HG02973 (cell line): ENCODE measurements at regions not wholly inside any gene's neighbourhood (a gene's known extent, or its start where the extent isn't known, plus 50 kb on each side); places are given as distances from the start of the nearest gene placed in this dataset.
"Not testable (repeated sequence)": the region's sequence is repeated elsewhere in the genome, so short reads cannot be mapped to it uniquely, and the experiment has no call there.

Experiments
- ATAC-seq: cut with Tn5 transposase; IDR thresholded peaks from one replicate; pipeline ENCODE4 v1.9.1; 2021; ENCODE audit warnings: moderate library complexity; ENCODE audit not compliant: unreplicated experiment

DNA sequence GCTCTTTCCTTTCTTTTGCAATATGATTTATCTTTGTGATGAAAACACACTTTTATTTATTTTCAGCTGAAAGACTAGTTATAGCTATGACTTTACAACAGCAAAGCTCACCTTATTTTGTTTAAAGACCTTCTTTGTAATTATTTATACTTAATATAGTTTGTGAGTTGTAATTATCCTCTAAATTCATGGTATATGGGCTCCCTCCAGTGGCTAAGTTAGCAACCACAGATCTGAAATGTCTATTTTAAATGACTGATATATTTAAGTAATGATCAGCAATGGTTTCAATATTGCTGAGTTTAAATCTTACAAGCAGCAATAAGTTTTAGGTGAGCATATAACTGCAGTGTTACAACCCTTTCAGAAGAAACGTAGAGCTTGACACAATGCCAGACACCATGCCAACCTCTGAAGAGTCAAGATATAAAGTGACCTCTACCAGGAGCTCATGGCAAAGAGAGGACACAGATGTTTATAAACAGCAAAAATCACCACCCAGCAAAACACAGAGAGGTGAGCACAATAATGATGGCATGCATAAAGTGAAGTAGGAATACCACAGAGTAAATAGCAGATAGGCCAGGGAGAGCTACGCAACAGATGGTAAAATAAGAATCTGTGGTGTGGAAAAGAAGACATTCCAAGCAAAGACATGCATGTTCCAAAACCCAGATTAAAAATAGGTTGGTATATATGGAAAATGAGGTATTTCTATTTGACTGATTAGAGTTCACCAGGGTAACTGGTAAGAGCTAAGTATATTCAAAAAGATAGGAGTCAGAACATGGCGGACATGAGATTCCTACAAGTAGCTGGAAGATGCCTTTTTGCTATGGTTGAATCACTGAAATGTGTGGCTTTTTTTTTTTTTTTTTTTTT is 143.7 kb upstream of the ZNF385D start:
- no peak for ATAC-seq

DNA sequence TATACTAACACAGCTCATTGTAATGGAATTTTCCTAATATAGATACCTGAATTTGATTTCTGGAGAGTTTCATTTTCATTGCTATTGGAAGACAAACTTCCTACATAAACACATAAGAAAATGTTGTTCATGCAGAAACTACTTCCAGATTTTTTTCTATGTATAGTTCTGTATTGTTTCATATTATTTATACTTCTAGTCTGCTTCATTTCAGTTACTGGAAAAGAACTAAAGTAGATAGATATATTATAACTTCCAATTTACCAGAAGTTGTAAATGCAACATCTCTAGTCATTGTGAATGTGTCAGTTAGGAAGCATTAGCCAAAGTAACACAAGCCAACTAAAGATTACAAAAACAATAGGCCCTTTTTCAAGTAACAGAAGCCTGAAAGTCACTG is 147.3 kb upstream of the ZNF385D start:
- ATAC-seq: no peak

DNA sequence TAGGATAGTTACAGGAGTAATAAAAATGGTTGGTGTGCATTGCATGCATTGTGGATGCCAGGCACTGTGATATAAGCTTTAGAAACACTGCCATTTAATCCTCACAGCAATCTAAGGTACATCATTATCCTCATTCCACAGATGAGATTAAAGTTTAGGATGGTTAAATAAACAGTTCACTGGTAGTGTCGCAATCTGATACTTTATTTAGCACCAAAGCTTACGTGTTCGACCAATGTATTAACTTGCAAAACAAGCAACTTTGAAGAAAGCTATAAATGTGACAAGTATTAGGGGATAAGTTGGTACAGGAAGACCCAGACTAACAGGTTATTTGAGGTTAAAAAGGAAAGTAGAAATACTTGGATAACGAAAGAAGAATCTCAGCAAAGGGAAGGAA is 150.5 kb upstream of the ZNF385D start:
- ATAC-seq: no peak

DNA sequence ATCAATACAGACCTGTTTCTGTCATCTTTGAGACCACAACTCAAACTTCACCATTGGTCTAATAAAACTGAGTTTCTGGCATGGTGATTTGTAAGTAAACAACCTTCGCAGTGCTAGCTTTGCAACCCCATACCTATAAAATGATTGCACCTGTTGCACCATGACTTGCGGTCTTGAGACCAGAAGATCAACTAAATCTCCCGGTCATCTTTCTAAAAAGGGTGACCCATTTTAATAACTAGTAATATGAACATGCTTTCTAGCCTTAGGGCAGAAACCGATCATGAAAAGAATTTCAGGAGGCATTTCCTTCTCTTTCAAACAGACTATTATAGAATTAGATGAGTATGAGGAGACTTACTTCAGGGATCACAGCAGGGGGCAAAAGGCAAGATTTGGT is 151.9 kb upstream of the ZNF385D start:
- no peak for ATAC-seq

DNA sequence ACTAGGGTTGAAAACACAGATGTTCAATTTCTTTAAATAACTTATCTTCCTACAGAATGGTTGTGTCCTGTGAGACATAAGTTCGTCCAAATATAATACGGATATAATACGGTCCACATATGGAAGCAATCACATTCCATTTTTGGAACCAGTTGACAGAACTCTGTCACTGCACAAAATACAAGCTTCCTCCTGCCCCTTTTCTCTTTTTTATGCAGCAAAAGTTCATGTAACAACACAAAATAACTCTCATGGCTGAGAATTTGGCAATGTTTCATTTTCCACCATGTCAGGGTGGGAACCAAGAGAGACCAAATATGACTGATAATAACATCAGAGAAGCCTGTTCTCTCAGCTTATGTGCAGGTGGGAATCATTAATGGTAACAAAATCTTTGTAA is 158.1 kb upstream of the ZNF385D start:
- no peak for ATAC-seq

DNA sequence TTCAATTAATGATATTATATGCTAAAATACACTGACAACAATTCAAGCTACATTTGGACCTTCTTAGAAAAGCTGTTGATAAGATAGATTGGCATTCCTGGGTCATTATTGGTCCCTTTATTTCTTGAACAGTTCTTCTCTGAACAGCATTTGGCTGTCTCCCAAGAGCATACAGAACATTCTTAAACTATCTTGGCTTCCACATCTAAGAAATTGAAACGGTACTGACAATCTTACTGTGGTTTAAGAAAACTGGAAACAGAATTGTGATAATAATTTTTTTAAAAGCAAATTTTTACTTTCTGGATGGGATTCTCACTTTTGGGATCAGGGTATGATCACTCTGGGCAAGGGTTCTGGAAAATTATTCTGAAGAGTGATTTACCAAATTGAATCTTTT is 161.7 kb upstream of the ZNF385D start:
- ATAC-seq: no peak

DNA sequence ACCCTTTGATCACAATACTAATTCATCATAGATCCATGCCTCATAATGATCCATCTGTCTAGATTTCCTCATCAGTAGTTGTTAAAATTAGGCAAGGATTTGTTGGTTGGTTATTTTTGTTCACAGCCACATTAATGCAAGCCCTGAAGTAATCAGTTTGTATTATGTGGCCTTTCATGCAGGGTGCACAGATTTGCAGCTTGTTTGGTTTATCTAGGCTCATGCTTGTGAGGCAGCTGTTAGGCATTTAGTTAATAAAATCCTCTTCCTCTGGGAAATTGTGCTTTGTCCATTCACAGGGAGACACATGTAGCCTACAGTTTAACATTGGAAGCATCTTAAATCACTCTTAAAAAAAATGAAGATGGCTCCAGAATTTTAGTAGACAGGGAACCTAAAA is 162.8 kb upstream of the ZNF385D start:
- no peak for ATAC-seq

DNA sequence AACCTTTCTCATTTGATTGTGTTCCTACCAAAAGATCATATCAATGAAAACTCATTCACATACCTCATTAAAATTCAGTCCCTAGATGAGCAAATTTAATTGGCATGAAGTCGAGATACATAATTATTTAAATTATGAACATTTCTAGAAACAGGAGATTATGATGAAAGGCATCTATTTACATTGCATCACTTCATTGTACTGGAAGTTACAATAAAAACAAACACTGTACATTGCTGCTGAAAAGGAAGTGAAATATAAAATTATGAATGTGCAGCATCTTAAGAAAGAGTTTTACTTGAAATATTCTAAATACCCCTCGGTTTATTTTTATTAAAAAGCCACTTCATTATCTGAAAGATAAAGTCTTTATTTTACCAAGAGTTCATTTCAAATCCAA is 163.4 kb upstream of the ZNF385D start:
- no peak for ATAC-seq

DNA sequence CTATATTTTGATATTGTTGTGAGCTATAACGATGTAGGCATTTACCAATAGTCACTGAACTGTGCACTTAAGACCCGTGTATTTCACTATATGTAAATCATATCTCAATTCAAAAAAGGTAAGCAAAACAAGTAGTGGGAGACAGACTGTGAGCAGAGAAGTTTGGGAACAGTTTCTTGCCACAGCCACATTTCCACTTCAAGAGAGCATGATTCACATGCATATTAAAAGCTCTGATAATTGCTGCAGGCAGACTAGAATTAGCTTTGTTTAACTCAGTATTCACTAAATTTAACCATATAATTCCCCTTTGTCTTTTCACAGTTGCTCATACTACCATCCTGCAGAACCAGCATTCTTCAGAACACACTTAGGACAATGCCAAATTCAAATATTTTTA is 168.4 kb upstream of the ZNF385D start:
- no peak for ATAC-seq

DNA sequence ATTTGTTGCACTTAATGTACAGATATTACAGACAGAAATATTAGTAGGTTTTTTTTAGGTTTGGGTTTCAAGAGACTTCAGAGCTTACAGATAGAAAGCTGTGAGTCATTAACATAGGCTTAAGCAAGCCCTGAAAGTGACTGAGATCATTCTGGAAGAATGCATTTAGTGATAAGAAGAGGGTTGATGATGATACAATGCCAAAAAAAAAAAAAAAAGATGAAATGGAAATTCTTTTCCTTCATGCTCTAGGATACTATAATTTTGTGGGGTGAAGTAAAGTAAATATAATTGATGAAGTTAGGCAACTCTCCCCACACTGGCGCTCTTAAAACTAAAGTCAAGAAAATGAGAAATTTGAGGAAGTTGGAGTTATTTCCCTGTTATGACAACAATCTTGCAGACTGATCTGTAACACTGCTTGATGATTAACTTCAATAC is 169.4 kb upstream of the ZNF385D start:
- ATAC-seq: no peak

DNA sequence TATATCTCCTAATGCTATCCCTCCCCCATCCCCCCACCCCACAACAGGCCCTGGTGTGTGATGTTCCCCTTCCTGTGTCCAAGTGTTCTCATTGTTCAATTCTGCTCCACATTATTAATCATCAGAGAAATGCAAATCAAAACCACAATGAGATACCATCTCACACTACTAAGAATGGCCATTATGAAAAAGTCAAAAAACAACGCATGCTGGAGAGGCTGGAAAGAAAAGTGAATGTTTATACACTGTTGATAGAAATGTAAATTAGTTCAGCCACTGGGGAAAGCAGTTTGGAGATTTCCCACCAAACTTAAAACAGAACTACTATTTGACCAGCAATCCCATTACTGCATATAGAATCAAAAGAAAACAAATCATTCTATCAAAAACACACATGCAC is 172.1 kb upstream of the ZNF385D start:
- not testable (repeated sequence) for ATAC-seq

DNA sequence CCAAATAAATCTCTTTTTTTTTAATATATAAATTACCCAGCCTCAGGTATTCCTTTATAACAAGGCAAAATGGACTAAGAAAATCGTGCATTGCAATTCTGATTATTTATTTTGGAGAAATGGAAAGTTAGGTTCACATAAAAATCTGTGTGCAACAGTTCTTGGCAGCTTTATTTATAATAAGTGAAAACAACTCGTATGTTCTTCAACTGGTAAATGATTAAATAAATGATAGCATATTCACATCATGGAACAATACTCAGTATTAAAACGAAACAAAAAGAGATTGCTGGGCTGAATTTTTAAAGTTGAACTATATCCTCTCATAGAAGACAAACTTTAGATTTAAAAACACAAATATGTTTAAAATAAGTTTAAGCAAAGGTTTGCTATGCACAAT is 176.3 kb upstream of the ZNF385D start:
- ATAC-seq: no peak

DNA sequence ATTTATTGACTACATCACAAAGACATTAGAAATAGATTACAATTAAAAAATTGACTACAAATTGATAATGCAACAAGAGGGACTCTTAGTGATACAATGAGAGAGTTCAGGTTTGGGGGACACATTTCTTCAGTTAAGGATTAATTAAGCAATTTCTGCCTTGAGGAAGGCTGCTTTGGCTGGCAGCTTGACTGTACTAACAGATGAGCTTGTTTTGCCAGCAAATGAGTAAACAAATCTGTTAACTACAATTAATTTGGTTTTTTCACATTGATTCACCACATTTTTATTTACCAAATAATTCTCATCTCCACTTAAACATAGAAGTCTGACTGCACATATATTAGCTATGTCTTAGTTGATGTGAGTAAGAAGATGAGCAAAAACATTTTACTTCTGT is 183.6 kb upstream of the ZNF385D start:
- ATAC-seq: no peak

DNA sequence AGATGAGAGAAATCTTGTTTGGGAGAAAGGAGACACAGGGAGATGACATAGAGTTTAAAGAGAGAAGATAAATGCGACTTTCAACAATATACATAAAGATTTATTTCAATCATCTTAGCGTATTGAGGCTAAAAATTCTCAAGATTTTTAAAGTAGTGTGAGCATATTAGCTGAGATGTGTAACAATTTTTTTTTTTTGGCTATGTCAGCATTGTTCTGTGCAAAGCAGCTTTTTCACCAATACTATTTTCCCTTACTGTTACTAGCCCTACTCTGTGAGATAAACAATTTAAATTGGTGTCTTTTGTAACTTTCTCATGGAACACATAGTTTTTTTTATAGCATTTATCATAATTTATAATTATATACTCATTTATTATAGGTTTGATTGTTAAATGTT is 185.2 kb upstream of the ZNF385D start:
- no peak for ATAC-seq

DNA sequence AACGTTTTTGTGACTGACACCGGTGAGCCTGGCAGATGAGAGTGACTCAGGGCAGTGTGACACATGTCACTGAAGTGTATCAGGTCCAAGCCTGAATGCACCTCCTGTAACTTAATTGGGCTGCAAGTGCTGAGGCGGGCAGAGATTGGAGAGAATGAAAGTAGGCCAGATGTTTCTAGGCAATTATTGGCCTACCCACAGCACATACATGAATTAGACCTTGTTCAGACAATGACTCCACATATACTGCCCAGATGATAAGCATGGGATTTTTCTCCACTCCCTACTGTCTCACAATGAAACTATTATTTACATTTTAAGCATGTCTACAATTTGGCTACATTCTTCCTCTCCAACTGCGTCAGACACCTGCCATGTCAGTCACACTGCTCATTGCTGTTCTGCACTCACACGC is 187.3 kb upstream of the ZNF385D start:
- ATAC-seq: no peak

DNA sequence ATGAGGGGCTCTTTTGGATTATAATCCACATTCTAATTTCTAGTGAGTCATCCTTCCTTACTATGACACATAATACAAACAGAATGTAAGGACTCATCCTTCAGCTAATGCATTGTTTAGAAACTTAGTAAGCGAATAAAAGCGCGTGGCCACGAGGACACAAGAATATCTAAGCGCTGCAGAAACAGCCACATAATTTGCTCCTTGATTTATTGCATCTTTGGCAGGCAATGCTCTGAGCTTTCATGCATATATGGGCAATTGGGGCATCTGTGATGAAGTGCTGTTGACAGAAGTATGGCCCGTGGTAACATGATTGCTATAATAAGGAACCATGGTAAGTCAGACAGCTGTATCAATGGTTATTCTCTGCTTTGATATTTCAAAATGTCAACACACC is 191.3 kb upstream of the ZNF385D start:
- no peak for ATAC-seq

DNA sequence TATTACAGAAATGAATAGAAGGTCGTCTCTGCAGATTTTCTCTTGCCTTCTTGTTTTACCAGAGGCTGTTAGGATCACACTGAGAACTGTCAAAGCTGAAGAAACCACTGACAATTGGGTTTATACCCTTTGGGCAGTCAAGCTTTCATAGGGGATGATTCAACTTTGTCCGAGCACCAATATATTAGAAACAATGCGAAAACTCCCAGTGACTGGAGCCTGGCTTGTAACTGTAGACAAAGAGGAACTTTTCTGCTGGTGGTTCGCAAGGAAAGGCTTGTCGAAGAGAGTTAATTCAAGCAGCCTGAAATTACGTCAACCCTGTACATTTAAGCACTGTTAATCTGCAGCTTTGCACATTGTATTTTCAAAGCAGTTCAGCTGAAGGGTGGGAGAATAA is 193.2 kb upstream of the ZNF385D start:
- no peak for ATAC-seq

DNA sequence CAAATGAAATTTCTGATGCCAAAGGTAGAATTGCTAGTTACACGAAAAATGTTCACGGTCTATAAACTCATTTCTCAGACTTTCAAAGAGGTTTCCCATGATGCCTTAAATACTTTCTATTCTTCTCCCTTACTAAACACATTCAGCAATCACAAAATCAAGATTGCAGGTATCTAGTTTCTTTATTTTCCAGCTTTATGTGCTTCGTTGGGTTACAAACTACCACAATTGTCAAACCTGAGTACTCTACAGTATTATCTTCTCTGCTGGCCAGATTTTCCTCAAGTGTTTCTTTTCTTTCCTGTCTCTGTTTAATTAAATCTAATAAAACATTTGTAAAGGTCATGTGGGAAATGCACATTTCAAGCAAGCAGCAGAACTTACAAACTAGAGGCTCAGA is 201.8 kb upstream of the ZNF385D start:
- no peak for ATAC-seq

DNA sequence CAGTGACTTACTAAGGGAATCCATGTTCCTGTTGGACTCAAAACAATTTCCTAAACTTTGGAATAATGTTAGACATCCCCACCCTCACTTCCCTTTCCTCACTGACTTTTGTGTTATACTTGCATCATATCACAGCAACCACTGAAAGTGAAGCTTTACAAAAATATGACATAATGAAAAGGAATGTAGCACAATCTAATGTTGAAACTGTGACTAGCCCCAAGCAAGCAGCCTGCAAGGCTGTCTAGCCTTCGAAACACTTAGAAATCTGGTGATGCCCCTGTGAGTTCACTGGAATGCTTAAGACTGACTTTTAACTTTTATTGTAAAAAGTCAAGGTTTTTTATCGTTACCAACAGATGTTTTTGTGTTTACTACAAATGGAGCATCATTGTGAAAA is 203.7 kb upstream of the ZNF385D start:
- ATAC-seq: no peak

DNA sequence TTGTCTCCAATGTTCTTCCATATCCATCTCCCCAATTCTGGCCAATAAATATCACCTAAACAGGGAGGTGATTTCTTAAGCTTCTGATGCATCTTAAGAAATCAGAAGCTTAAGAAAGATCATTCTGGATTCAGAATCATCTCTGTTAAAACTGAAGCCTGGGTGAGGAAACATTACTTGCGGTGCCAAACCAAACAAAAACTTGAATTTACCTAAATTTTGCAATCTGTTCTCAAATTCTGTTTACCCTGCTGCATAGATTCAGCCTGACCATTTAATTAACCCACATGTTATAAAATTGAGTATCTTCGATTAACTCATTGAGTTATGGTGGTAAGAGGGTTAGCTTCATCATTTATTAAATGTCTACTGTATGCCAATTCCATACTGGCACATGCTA is 204.4 kb upstream of the ZNF385D start:
- no peak for ATAC-seq

DNA sequence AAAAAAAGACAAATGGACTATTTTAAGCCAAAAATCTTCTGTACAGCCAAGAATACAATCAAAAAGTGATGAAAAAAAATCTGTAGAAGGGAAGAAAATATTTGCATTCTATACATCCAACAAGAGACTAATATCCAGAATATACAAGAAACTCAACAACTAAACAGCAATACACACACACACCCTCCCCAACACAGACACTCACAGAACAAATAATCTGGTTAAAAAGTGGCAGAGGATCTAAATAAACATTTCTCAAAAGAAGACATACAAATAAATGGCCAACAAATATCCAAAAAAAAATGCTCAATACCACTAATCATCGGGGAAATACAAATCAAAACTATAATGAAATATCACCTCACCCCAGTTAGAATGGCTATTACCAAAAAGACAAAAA is 209.0 kb upstream of the ZNF385D start:
- no peak for ATAC-seq

DNA sequence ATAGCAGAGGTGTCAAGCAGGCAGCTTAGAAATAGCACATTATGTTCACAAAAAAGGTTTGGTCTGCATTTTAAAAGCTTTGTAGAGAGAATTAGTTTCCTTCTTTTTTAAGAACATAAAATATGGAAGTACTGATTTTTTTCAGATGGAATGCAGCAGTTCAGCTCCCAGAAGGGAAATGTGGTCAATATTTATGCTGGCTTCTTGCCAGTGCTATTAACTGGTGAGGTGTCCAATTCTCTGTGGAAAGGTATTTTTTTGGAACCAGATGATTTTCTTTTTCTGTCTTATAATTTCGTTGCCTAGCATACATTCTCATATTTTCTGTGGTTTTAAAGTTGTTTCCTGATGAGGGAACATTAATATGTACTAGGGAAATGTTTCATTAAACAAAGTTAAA is 211.4 kb upstream of the ZNF385D start:
- no peak for ATAC-seq

DNA sequence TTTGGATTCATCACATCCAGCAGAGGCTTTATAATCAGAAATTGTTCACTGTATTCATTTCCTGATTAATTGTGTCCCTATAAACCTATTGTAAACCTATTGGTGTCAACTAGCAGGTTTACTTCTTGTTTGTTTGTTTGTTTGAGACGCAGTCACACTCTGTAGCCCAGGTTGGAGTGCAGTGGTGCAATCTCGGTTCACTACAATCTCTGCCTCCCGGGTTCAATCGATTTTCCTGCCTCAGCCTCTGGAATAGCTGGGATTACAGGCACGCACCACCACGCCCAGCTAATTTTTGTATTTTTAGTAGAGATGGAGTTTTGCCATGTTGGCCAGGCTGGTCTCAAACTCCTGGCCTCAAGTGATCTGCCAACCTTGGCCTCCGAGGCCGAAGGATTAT is 215.4 kb upstream of the ZNF385D start:
- ATAC-seq: not testable (repeated sequence)
